ENCODE measurements at regions not wholly inside any gene's neighbourhood (a gene's known extent, or its start where the extent isn't known, plus 50 kb on each side); places are given as distances from the start of the nearest gene placed in this dataset.

DNA sequence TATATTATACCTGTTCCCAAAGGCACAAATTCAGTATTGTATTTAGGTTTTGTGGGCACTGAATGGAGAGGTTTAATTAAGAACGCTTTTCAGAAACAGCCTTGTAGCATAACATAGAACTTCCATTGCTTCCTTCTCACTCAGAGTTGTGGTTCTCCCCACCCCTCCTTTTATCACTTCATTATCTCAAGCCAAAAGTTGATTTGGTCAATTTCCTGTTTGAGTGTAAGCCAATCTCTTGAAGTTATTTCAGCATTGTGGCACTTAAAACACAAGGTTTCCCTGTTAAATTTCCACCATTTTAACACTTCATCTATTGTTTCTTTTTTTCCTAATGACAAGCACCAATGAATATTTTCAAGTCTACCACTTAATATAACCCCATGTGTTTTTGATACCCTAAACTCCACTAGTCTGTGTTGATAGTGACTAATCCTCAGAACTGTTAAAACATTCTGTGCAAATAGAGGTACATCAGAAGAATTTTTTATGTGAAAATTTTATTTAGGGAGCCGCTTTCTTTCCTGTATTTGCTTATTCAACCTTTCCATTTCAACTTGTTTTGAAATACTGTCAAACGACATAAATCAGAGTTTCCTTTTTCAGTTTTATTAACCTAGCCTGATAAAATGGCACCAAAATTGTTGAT lies 340.1 kb downstream of the BCAT1 start:
- TF ChIP-seq, protein P1, sequence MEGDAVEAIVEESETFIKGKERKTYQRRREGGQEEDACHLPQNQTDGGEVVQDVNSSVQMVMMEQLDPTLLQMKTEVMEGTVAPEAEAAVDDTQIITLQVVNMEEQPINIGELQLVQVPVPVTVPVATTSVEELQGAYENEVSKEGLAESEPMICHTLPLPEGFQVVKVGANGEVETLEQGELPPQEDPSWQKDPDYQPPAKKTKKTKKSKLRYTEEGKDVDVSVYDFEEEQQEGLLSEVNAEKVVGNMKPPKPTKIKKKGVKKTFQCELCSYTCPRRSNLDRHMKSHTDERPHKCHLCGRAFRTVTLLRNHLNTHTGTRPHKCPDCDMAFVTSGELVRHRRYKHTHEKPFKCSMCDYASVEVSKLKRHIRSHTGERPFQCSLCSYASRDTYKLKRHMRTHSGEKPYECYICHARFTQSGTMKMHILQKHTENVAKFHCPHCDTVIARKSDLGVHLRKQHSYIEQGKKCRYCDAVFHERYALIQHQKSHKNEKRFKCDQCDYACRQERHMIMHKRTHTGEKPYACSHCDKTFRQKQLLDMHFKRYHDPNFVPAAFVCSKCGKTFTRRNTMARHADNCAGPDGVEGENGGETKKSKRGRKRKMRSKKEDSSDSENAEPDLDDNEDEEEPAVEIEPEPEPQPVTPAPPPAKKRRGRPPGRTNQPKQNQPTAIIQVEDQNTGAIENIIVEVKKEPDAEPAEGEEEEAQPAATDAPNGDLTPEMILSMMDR (IDR thresholded peaks at IDR 0.05), result no peak
- TF ChIP-seq, protein P2, sequence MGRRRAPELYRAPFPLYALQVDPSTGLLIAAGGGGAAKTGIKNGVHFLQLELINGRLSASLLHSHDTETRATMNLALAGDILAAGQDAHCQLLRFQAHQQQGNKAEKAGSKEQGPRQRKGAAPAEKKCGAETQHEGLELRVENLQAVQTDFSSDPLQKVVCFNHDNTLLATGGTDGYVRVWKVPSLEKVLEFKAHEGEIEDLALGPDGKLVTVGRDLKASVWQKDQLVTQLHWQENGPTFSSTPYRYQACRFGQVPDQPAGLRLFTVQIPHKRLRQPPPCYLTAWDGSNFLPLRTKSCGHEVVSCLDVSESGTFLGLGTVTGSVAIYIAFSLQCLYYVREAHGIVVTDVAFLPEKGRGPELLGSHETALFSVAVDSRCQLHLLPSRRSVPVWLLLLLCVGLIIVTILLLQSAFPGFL (CRISPR knock-in tag; IDR thresholded peaks at IDR 0.05; ENCODE audit: borderline replicate concordance), result no peak
- TF ChIP-seq CREB1 (CRISPR knock-in tag; IDR thresholded peaks at IDR 0.05) (no peak), ZNF423 (CRISPR knock-in tag; IDR thresholded peaks at IDR 0.05) (no peak)
- TF ChIP-seq, protein P3, sequence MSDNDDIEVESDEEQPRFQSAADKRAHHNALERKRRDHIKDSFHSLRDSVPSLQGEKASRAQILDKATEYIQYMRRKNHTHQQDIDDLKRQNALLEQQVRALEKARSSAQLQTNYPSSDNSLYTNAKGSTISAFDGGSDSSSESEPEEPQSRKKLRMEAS (CRISPR knock-in tag; IDR thresholded peaks at IDR 0.05), result no peak

Data from WTC11 (cell line).